K562 (cell line): ENCODE measurements at regions not wholly inside any gene's neighbourhood (a gene's known extent, or its start where the extent isn't known, plus 50 kb on each side); places are given as distances from the start of the nearest gene placed in this dataset.

Experiments
- ATAC-seq: fragments of 200-7000 bp; cut with Tn5 transposase; 3 replicates; pipeline ENCODE4 v1.9.1; 2020; ENCODE audit warnings: moderate library complexity
- BruUV-seq: library from RNA; stranded (reverse); fragments of 400-500 nt; replicated peaks from 2 replicates; lab custom pipeline; 2021; lab: Mats Ljungman, UMichigan
- CTCF ChIA-PET: fragments of 300-600 bp; formaldehyde crosslinking; extraction: SDS; loops from one replicate; lab custom pipeline; 2021; ENCODE audit warnings: low intra/inter-chr PET ratio; lab: Yijun Ruan, JAX
- POLR2A ChIA-PET: fragments of 300-600, 350-650 bp; sonication (Branson Sonifier 250); formaldehyde crosslinking; extraction: SDS; loops from one replicate; lab custom pipeline; 2021; ENCODE audit warnings: antibody characterized with exemption, inconsistent platforms; lab: Yijun Ruan, JAX
- DNase-seq, 4 experiments: peaks; one replicate each; pipeline versions ENCODE4 v3.0.0 to v3.0.0-alpha.2; 2011 to 2018; ENCODE audit warnings: low spot score in 3 of 4, mixed read lengths in 3 of 4; ENCODE audit errors: extremely low read depth in 1 of 4
- FAIRE-seq: peaks from 2 replicates; lab custom pipeline; 2011; peaks lifted over from hg19 to GRCh38; lab: Jason Lieb, UNC
- H2AFZ ChIP-seq: 2 replicates; pipeline ENCODE4 v1.6.0; 2011; ENCODE audit warnings: low read depth, low read length, control low read depth, inconsistent platforms
- H3K27ac ChIP-seq: fragments of 200-600 bp; 3 replicates; pipeline ENCODE4 v1.8.0; 2011; ENCODE audit warnings: low read depth, mild to moderate bottlenecking, control low read depth, inconsistent platforms, low read length, moderate library complexity, mixed read lengths; ENCODE audit errors: extremely low read depth
- H3K27me3 ChIP-seq, 2 experiments: fragments of 300-600 bp in 1 of 2; 2 replicates in 1 of 2; 3 replicates in 1 of 2; pipeline versions ENCODE4 v1.6.0 to v1.8.0; 2011; ENCODE audit warnings: inconsistent platforms in 2 of 2, low read length in 2 of 2, mild to moderate bottlenecking in 1 of 2, mixed read lengths in 1 of 2, moderate library complexity in 1 of 2; ENCODE audit not compliant: control insufficient read depth in 2 of 2, insufficient read depth in 2 of 2
- H3K36me3 ChIP-seq: fragments of 300-600 bp; 3 replicates; pipeline ENCODE4 v1.8.0; 2011; ENCODE audit warnings: mild to moderate bottlenecking, low read length, inconsistent platforms; ENCODE audit not compliant: control insufficient read depth, insufficient read depth
- H3K4me1 ChIP-seq, 2 experiments: fragments of 200-600 bp in 1 of 2; replicated peaks in 1 of 2; 2 replicates in 1 of 2; 3 replicates in 1 of 2; pipeline versions ENCODE4 v1.5.1 to v1.8.0; 2011; ENCODE audit warnings: inconsistent platforms in 2 of 2, low read length in 2 of 2, mild to moderate bottlenecking in 1 of 2, mixed read lengths in 1 of 2, moderate library complexity in 1 of 2; ENCODE audit not compliant: control insufficient read depth in 2 of 2, insufficient read depth in 2 of 2
- H3K4me2 ChIP-seq: 2 replicates; pipeline ENCODE4 v1.6.1; 2011; ENCODE audit warnings: low read length, control low read depth, inconsistent platforms, mixed read lengths; ENCODE audit not compliant: insufficient read depth
- H3K4me3 ChIP-seq: fragments of 200-600 bp; sonication (generic), shearing (Covaris generic); 2 replicates; pipeline ENCODE4 v1.5.1; 2016; ENCODE audit warnings: control low read depth, inconsistent platforms
- H3K79me2 ChIP-seq: fragments of 200-600 bp; 3 replicates; pipeline ENCODE4 v1.8.0; 2011; ENCODE audit warnings: low read length, inconsistent platforms; ENCODE audit not compliant: control insufficient read depth, insufficient read depth
- H3K9ac ChIP-seq, 2 experiments: 2 replicates each; pipeline versions ENCODE4 v1.6.0 to v1.6.1; 2011; ENCODE audit warnings: low read depth in 2 of 2, low read length in 2 of 2, control low read depth in 1 of 2, inconsistent platforms in 1 of 2, mild to moderate bottlenecking in 1 of 2, mixed read lengths in 1 of 2; ENCODE audit not compliant: insufficient read depth in 1 of 2
- H3K9me1 ChIP-seq: one replicate; pipeline ENCODE4 v1.6.0; 2011; ENCODE audit warnings: inconsistent platforms, mild to moderate bottlenecking, low read length, moderate library complexity; ENCODE audit not compliant: control insufficient read depth, insufficient read depth
- H3K9me3 ChIP-seq: replicated peaks from 2 replicates; pipeline ENCODE4 v1.5.1; 2011; ENCODE audit warnings: low read depth, low read length, inconsistent platforms; ENCODE audit not compliant: control insufficient read depth, insufficient read depth
- H4K20me1 ChIP-seq: replicated peaks from 2 replicates; pipeline ENCODE4 v1.6.1; 2011; ENCODE audit warnings: low read length, inconsistent platforms, mixed read lengths; ENCODE audit not compliant: control insufficient read depth, insufficient read depth
- ARHGAP35 ChIP-seq: fragments of 450-650 bp; IDR thresholded peaks from 2 replicates; pipeline ENCODE4 v1.6.1; 2018; ENCODE audit not compliant: partially characterized antibody
- ASH1L ChIP-seq: fragments of 450-650 bp; IDR thresholded peaks from 2 replicates; pipeline ENCODE4 v1.6.1; 2018; ENCODE audit warnings: borderline replicate concordance, mild to moderate bottlenecking, low read depth; ENCODE audit not compliant: partially characterized antibody
- CBX2 ChIP-seq: fragments of 200-600 bp; sonication (generic); IDR thresholded peaks from one replicate; pipeline ENCODE4 v1.6.1; 2012; ENCODE audit warnings: mild to moderate bottlenecking, low read length, inconsistent platforms; ENCODE audit not compliant: insufficient read depth, poor library complexity, severe bottlenecking
- CTCF ChIP-seq, 3 experiments: IDR thresholded peaks in 2 of 3; conservative IDR thresholded peaks in 1 of 3; 2 replicates each; pipeline ENCODE4 v1.5.1; 2011 to 2012; ENCODE audit warnings: low read length in 3 of 3, mild to moderate bottlenecking in 3 of 3, control low read depth in 2 of 3, improper control_type of control experiment in 1 of 3, inconsistent platforms in 1 of 3, low read depth in 1 of 3, mixed read lengths in 1 of 3, moderate library complexity in 1 of 3; ENCODE audit not compliant: insufficient read depth in 2 of 3
- DIDO1 ChIP-seq: fragments of 450-650 bp; IDR thresholded peaks from 2 replicates; pipeline ENCODE4 v1.6.1; 2016; ENCODE audit warnings: low read depth, missing biosample characterization, missing genetic modification characterization
- E2F5 ChIP-seq: sonication (generic); formaldehyde crosslinking; IDR thresholded peaks from 2 replicates; pipeline ENCODE4 v1.8.0; 2022; ENCODE audit warnings: mild to moderate bottlenecking, missing genetic modification reagents
- FOXP1 ChIP-seq: sonication (generic); formaldehyde crosslinking; IDR thresholded peaks from 2 replicates; pipeline ENCODE4 v1.8.0; 2022; ENCODE audit warnings: mild to moderate bottlenecking, missing genetic modification reagents
- MAZ ChIP-seq, 2 experiments: fragments of 450-650 bp in 1 of 2; sonication (generic) in 1 of 2; formaldehyde crosslinking; IDR thresholded peaks in 1 of 2; conservative IDR thresholded peaks in 1 of 2; 2 replicates each; pipeline versions ENCODE4 v1.4.0 to v1.5.0; 2020; ENCODE audit warnings: mild to moderate bottlenecking in 1 of 2, missing genetic modification reagents in 1 of 2
- PKNOX1 ChIP-seq: fragments of 450-650 bp; IDR thresholded peaks from 2 replicates; pipeline ENCODE4 v1.6.1; 2016
- SMAD4 ChIP-seq: fragments of 250-450 bp; sonication (Bioruptor Pico); conservative IDR thresholded peaks from 2 replicates; pipeline ENCODE4 v1.8.0; 2021; ENCODE audit warnings: inconsistent platforms, mild to moderate bottlenecking, moderate library complexity
- SMARCE1 ChIP-seq: fragments of 450-650 bp; IDR thresholded peaks from 2 replicates; pipeline ENCODE4 v1.7.1; 2016; ENCODE audit warnings: mild to moderate bottlenecking
- YBX1 ChIP-seq: fragments of 450-650 bp; IDR thresholded peaks from 2 replicates; pipeline ENCODE4 v1.7.1; 2016; ENCODE audit warnings: mild to moderate bottlenecking
- ZBTB8A ChIP-seq: fragments of 450-650 bp; IDR thresholded peaks from 2 replicates; pipeline ENCODE4 v1.6.1; 2018; ENCODE audit warnings: mild to moderate bottlenecking, moderate library complexity; ENCODE audit not compliant: partially characterized antibody
- ZNF316 ChIP-seq: fragments of 450-650 bp; IDR thresholded peaks from 2 replicates; pipeline ENCODE4 v1.6.1; 2016
- WGBS: fragments of 100-300 bp; shearing (Covaris generic); methylation state at CpG from one replicate; pipeline ENCODE4 v1.1.6; 2016; ENCODE audit warnings: low coverage, mixed read lengths; ENCODE audit not compliant: insufficient coverage; ENCODE audit errors: missing lambda C conversion rate; 5-methylcytosine and 5-hydroxymethylcytosine counted together
- in situ Hi-C: fragments of 300-500 bp; cut with MboI; formaldehyde crosslinking; loops from 4 replicates; pipeline ENCODE4 v1.15.0; 2018; ENCODE audit warnings: inconsistent platforms, mixed read lengths
- intact Hi-C: fragments of 100-400 bp; cut with micrococcal nuclease; formaldehyde crosslinking; loops from 2 replicates; pipeline ENCODE4 v1.14.2; 2022

DNA sequence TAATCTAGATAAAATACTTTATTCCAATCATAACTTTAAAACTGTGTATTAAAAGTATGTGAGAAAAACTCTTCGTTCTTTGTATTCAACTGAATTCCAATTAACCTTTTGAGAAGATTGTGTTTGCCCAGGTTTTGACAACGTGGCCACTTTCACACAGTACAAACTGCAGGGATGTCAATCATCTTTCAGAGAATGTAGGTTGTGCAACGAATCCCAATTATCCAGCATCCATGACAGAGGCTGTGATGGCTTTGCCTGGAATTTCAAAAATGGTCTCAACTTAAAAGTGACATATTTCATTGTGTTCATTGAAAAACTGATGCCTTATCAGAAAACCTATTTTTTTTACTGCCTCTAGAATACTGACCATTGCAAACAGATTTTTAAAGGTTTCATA, 615.1 kb upstream of the KCNMB2 start:
- CTCF ChIA-PET = no interaction called here
- H3K36me3 ChIP-seq = no peaks in the 10 kb centered on the region
- no peaks in the 10 kb centered on the region for H3K79me2 ChIP-seq
- DNase-seq (no peak), ATAC-seq (no peak), FAIRE-seq (no peak)
- no peak overlapping the region for H3K27ac ChIP-seq
- no peaks in the 10 kb centered on the region for H3K9me3 ChIP-seq
- POLR2A ChIA-PET = no interaction called here
- BruUV-seq = no TSS peak
- no peaks in the 10 kb centered on the region for H4K20me1 ChIP-seq
- intact Hi-C loops (no loop called here), in situ Hi-C loops (no loop called here)
- H3K4me2 ChIP-seq = no peak overlapping the region
- no peaks in the 10 kb centered on the region for H3K9me1 ChIP-seq
- TF ChIP-seq SMAD4 (CRISPR knock-in tag) (no peak), PKNOX1 (peak; percentile 11; the same call in 1 of the 2 replicates), YBX1 (no peak)
- no peaks in the 10 kb centered on the region for H3K27me3 ChIP-seq
- H3K4me3 ChIP-seq = no peak overlapping the region
- no peak overlapping the region for H3K9ac ChIP-seq
- H2AFZ ChIP-seq = no peak overlapping the region
- no peaks in the 10 kb centered on the region for H3K4me1 ChIP-seq
- 3% methylated on average over 3 of the region's 3 CpGs for WGBS

- ATAC-seq = no peak
- no peak overlapping the region for H3K27ac ChIP-seq
- no peak overlapping the region for H2AFZ ChIP-seq
- FAIRE-seq = no peak
- no peaks in the 10 kb centered on the region for H3K9me1 ChIP-seq
- no peaks in the 10 kb centered on the region for H3K27me3 ChIP-seq
- POLR2A ChIA-PET = interaction anchor here (0.6 to 0.7 kb wide), 2 partner anchors 25 to 418 kb away, joined by 3 to 4 read pairs; no protein-coding TSS in a partner anchor
- H3K79me2 ChIP-seq = no peaks in the 10 kb centered on the region
- in situ Hi-C loops = no loop called here
- no peak for DNase-seq
- H3K4me3 ChIP-seq = no peak overlapping the region
- no TSS peak for BruUV-seq
- CTCF ChIA-PET = no interaction called here
- H3K9ac ChIP-seq = no peak overlapping the region
- intact Hi-C loops = no loop called here
- no peaks in the 10 kb centered on the region for H3K36me3 ChIP-seq
- no peaks in the 10 kb centered on the region for H4K20me1 ChIP-seq
- H3K4me2 ChIP-seq = no peak overlapping the region
- WGBS = 11% methylated on average over 2 of the region's 2 CpGs
- H3K9me3 ChIP-seq = no peaks in the 10 kb centered on the region
- TF ChIP-seq SMARCE1 = no peak
- TF ChIP-seq CTCF (IDR thresholded peaks at IDR 0.05 in 2 of 3, conservative IDR thresholded peaks at IDR 0.05 in 1 of 3; ENCODE audit: insufficient read depth in 2 of 3, low read depth in 1 of 3, low read length in 3 of 3) = no peak
- no peak for TF ChIP-seq ASH1L
- TF ChIP-seq ARHGAP35 = no peak
- no peak for TF ChIP-seq E2F5 (CRISPR knock-in tag)
- no peak for TF ChIP-seq DIDO1 (tag)
- TF ChIP-seq CBX2 = no peak
- no peak for TF ChIP-seq ZBTB8A
- no peak for TF ChIP-seq ZNF316
- TF ChIP-seq FOXP1 = no peak
- TF ChIP-seq MAZ (CRISPR knock-in tag; conservative IDR thresholded peaks at IDR 0.05 in 1 of 2, IDR thresholded peaks at IDR 0.05 in 1 of 2) = no peak
- no peaks in the 10 kb centered on the region for H3K4me1 ChIP-seq
These were observed 612.0 kb upstream of the KCNMB2 start for GRCh38 chr3:177924261-177924660.
